OCI-LY7 (cell line): ENCODE measurements at regions not wholly inside any gene's neighbourhood (a gene's known extent, or its start where the extent isn't known, plus 50 kb on each side); places are given as distances from the start of the nearest gene placed in this dataset.

ENCODE experiments used
- BruUV-seq: library from RNA; stranded (reverse); fragments of 400-500 nt; replicated peaks from 2 replicates; lab custom pipeline; 2021; lab: Mats Ljungman, UMichigan
- CTCF ChIA-PET: fragments of 300-600 bp; sonication (Branson Sonifier 250); formaldehyde crosslinking; loops from one replicate; lab custom pipeline; 2022; ENCODE audit warnings: antibody characterized with exemption; ENCODE audit not compliant: unreplicated experiment; lab: Charles Lee
- POLR2A ChIA-PET: fragments of 300-600 bp; sonication (Branson Sonifier 250); formaldehyde crosslinking; loops from one replicate; lab custom pipeline; 2022; ENCODE audit warnings: antibody characterized with exemption; lab: Charles Lee
- DNase-seq: peaks from one replicate; pipeline ENCODE4 v3.0.0-alpha.2; 2015; ENCODE audit warnings: low spot score
- H2AFZ ChIP-seq: fragments of 200-600 bp; sonication (generic), shearing (Covaris generic); 2 replicates; pipeline ENCODE4 v1.6.1; 2014; ENCODE audit warnings: mild to moderate bottlenecking, antibody characterized with exemption, low read length, moderate library complexity
- H3K27ac ChIP-seq: fragments of 200-600 bp; sonication (generic); 2 replicates; pipeline ENCODE4 v1.5.1; 2014; ENCODE audit warnings: mixed run types, low read depth, mild to moderate bottlenecking, moderate library complexity, low read length, inconsistent platforms; ENCODE audit not compliant: poor library complexity, severe bottlenecking
- H3K36me3 ChIP-seq: fragments of 200-600 bp; sonication (generic); 2 replicates; pipeline ENCODE4 v1.6.1; 2014; ENCODE audit warnings: mild to moderate bottlenecking, antibody characterized with exemption, low read length, moderate library complexity, mixed read lengths; ENCODE audit not compliant: insufficient read depth
- H3K4me1 ChIP-seq: fragments of 200-600 bp; sonication (generic); 2 replicates; pipeline ENCODE4 v1.5.1; 2014; ENCODE audit warnings: mild to moderate bottlenecking, low read length; ENCODE audit not compliant: insufficient read depth, poor library complexity, severe bottlenecking
- H3K4me2 ChIP-seq: fragments of 200-600 bp; sonication (generic); 2 replicates; pipeline ENCODE4 v1.6.1; 2014; ENCODE audit warnings: mild to moderate bottlenecking, low read length
- H3K4me3 ChIP-seq: fragments of 200-600 bp; sonication (generic); 2 replicates; pipeline ENCODE4 v1.5.1; 2014; ENCODE audit warnings: mild to moderate bottlenecking, low read depth, low read length; ENCODE audit not compliant: poor library complexity, severe bottlenecking
- H3K79me2 ChIP-seq: fragments of 200-600 bp; sonication (generic); 2 replicates; pipeline ENCODE4 v1.6.1; 2016; ENCODE audit warnings: low read depth, mild to moderate bottlenecking, low read length, moderate library complexity, mixed read lengths; ENCODE audit not compliant: insufficient read depth
- H3K9me2 ChIP-seq: fragments of 200-600 bp; sonication (generic); 2 replicates; pipeline ENCODE4 v1.6.1; 2016; ENCODE audit warnings: mild to moderate bottlenecking, low read length, mixed read lengths; ENCODE audit not compliant: insufficient read depth
- H3K9me3 ChIP-seq: fragments of 200-600 bp; sonication (generic); 2 replicates; pipeline ENCODE4 v1.6.1; 2014; ENCODE audit warnings: mild to moderate bottlenecking, mixed run types, low read length, mixed read lengths
- H4K20me1 ChIP-seq: fragments of 200-600 bp; sonication (generic); 2 replicates; pipeline ENCODE4 v1.6.1; 2014; ENCODE audit warnings: mild to moderate bottlenecking, antibody characterized with exemption, low read length, moderate library complexity, mixed read lengths; ENCODE audit not compliant: insufficient read depth
- EZH2phosphoT487 ChIP-seq: fragments of 200-600 bp; sonication (generic); IDR thresholded peaks from 2 replicates; pipeline ENCODE4 v1.6.1; 2018; ENCODE audit warnings: low read depth, borderline replicate concordance, mild to moderate bottlenecking, mixed run types, antibody characterized with exemption, low read length, moderate library complexity, mixed read lengths
- intact Hi-C: fragments of 100-400 bp; cut with micrococcal nuclease; formaldehyde crosslinking; loops from one replicate; pipeline ENCODE4 v1.10.0; 2022; ENCODE audit not compliant: unreplicated experiment
- TF ChIP-seq, protein P1 (sequence below): fragments of 200-600 bp; sonication (generic); conservative IDR thresholded peaks from 2 replicates; pipeline ENCODE4 v1.5.1; 2014; ENCODE audit warnings: mild to moderate bottlenecking, antibody characterized with exemption, low read length, moderate library complexity, mixed read lengths

DNA sequence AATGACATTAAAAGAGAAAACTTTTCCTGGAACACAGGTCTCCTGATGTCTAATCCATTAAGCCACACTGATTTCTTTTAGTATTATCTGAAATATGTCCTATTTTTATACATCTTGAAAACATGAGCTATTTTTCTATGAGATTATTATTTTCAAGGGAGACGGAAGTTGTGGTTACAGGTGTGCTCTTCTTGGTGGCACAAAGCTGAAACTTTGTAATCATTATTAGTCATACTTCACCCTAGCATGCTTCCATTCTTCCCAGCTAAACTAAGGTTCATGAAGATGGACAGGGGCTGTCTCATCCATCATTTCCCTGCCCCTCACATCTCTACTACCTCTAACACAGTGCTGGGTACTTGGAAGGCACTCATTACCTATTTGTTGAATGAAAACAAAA lies 85.6 kb upstream of the POU1F1 start:
- no peak for TF ChIP-seq EZH2phosphoT487
- TF ChIP-seq, protein P1, sequence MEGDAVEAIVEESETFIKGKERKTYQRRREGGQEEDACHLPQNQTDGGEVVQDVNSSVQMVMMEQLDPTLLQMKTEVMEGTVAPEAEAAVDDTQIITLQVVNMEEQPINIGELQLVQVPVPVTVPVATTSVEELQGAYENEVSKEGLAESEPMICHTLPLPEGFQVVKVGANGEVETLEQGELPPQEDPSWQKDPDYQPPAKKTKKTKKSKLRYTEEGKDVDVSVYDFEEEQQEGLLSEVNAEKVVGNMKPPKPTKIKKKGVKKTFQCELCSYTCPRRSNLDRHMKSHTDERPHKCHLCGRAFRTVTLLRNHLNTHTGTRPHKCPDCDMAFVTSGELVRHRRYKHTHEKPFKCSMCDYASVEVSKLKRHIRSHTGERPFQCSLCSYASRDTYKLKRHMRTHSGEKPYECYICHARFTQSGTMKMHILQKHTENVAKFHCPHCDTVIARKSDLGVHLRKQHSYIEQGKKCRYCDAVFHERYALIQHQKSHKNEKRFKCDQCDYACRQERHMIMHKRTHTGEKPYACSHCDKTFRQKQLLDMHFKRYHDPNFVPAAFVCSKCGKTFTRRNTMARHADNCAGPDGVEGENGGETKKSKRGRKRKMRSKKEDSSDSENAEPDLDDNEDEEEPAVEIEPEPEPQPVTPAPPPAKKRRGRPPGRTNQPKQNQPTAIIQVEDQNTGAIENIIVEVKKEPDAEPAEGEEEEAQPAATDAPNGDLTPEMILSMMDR = no peak
- DNase-seq = peak; percentile 12
- no TSS peak for BruUV-seq
- H2AFZ ChIP-seq = no peak overlapping the region
- no peaks in the 10 kb centered on the region for H3K79me2 ChIP-seq
- H3K4me1 ChIP-seq = peaks cover 12% of the 10 kb centered on the region
- H3K27ac ChIP-seq = peak overlapping the region; percentile 15
- H3K4me2 ChIP-seq = peak overlapping the region; percentile 47; the same call in 1 of the 2 replicates
- H4K20me1 ChIP-seq = no peaks in the 10 kb centered on the region
- H3K4me3 ChIP-seq = no peak overlapping the region
- no peaks in the 10 kb centered on the region for H3K36me3 ChIP-seq
- POLR2A ChIA-PET = no interaction called here
- H3K9me3 ChIP-seq = no peaks in the 10 kb centered on the region
- CTCF ChIA-PET = interaction anchor here (0.6 kb wide), 1 partner anchor 11 kb away, joined by 3 read pairs; no protein-coding TSS in a partner anchor
- intact Hi-C loops = no loop called here
- no peaks in the 10 kb centered on the region for H3K9me2 ChIP-seq

DNA sequence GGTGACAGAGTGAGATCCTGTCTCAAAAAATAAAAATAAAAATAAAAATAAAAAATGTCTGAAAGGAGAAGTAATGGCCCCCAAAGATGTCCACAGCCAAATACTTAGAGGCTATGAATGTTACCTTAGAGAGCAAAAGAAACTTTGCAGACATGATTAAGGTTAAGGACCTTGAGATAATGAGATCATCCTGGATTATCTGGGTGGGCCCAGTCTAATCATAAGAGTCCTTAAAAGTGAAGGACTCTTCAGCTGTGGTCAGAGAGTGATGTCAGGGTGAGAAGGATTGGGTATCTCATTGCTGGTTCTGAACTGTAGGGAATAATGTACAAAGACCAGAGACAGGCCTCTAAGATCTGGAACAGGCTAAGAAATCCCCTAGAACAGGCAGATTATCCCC lies 84.9 kb upstream of the POU1F1 start:
- H3K9me2 ChIP-seq = no peaks in the 10 kb centered on the region
- no peak overlapping the region for H3K27ac ChIP-seq
- no peak overlapping the region for H3K4me3 ChIP-seq
- no TSS peak for BruUV-seq
- peaks cover 12% of the 10 kb centered on the region for H3K4me1 ChIP-seq
- no peaks in the 10 kb centered on the region for H3K79me2 ChIP-seq
- ChIA-PET CTCF (no interaction called here), POLR2A (no interaction called here)
- H4K20me1 ChIP-seq = no peaks in the 10 kb centered on the region
- intact Hi-C loops = no loop called here
- H3K36me3 ChIP-seq = no peaks in the 10 kb centered on the region
- no peak for DNase-seq
- H3K4me2 ChIP-seq = no peak overlapping the region
- H2AFZ ChIP-seq = no peak overlapping the region
- TF ChIP-seq, protein P1 = no peak
- TF ChIP-seq EZH2phosphoT487 = no peak
- H3K9me3 ChIP-seq = no peaks in the 10 kb centered on the region

DNA sequence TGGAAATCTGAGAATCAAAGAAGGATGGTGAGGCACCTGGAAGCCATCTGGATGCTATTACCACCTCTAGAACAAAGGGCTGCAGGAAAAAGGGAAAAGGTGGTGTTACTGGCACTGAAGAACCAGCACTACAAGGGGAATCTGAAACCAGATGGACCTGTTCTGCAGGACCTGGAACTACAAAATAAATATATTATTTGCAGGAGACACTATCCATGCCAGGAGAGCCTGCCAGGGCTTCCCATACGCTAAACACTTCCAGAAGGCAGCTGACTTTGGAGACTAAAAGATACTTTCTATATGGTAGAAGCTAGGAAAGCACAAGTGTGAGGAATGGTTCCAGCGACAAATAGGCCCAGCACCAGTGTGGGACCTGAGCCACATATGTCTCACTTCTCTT lies 83.4 kb upstream of the POU1F1 start:
- TF ChIP-seq, protein P1 = no peak
- no peak for TF ChIP-seq EZH2phosphoT487
- no peak overlapping the region for H3K4me3 ChIP-seq
- H4K20me1 ChIP-seq = no peaks in the 10 kb centered on the region
- DNase-seq = no peak
- BruUV-seq = no TSS peak
- H2AFZ ChIP-seq = no peak overlapping the region
- POLR2A ChIA-PET = no interaction called here
- H3K9me3 ChIP-seq = 0 out of 2 replicates have a peak, but pooled peaks cover 7% of the 10 kb centered on the region
- H3K36me3 ChIP-seq = no peaks in the 10 kb centered on the region
- no peak overlapping the region for H3K4me2 ChIP-seq
- no peaks in the 10 kb centered on the region for H3K79me2 ChIP-seq
- no peak overlapping the region for H3K27ac ChIP-seq
- H3K4me1 ChIP-seq = peaks cover 12% of the 10 kb centered on the region
- H3K9me2 ChIP-seq = no peaks in the 10 kb centered on the region
- CTCF ChIA-PET = no interaction called here
- intact Hi-C loops = no loop called here
